ENCODE measurements at regions not wholly inside any gene's neighbourhood (a gene's known extent, or its start where the extent isn't known, plus 50 kb on each side); places are given as distances from the start of the nearest gene placed in this dataset.

DNA sequence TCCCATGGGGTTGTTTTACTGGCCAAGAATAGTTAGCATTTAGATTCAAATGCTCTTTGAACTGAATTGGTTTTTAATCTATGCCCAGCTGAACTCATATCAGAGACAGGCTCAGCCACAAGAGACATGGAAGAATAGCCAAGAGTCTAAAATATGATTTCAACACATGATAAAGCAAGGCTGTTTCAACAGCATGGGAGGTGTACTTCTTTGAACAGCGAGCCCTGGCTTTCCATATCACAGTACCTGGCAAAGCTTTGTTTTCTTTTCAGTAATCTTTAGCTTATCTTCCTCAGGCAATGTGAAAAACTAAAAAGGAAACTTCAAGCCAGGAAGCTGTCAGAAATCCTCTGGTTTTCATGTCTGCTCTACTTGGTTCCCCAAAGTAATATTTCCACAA lies 413.6 kb upstream of the ADAMTS9 start:
- TF ChIP-seq, protein P1, sequence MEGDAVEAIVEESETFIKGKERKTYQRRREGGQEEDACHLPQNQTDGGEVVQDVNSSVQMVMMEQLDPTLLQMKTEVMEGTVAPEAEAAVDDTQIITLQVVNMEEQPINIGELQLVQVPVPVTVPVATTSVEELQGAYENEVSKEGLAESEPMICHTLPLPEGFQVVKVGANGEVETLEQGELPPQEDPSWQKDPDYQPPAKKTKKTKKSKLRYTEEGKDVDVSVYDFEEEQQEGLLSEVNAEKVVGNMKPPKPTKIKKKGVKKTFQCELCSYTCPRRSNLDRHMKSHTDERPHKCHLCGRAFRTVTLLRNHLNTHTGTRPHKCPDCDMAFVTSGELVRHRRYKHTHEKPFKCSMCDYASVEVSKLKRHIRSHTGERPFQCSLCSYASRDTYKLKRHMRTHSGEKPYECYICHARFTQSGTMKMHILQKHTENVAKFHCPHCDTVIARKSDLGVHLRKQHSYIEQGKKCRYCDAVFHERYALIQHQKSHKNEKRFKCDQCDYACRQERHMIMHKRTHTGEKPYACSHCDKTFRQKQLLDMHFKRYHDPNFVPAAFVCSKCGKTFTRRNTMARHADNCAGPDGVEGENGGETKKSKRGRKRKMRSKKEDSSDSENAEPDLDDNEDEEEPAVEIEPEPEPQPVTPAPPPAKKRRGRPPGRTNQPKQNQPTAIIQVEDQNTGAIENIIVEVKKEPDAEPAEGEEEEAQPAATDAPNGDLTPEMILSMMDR (IDR thresholded peaks at IDR 0.05): no peak
- TF ChIP-seq POLR2A (IDR thresholded peaks at IDR 0.05): no peak

All from thyroid gland (tissue), 4 donors.